Mesenchymal stem cell (in vitro differentiated cells and primary cell): ENCODE measurements at regions not wholly inside any gene's neighbourhood (a gene's known extent, or its start where the extent isn't known, plus 50 kb on each side); places are given as distances from the start of the nearest gene placed in this dataset.

Experiments
- DNase-seq: peaks from one replicate; pipeline ENCODE4 v3.0.0-alpha.2; 2013
- H2AFZ ChIP-seq: one replicate; pipeline ENCODE4 v1.6.1; 2013; ENCODE audit warnings: low read depth, mild to moderate bottlenecking, control low read depth, inconsistent platforms, low read length, moderate library complexity
- H2AK5ac ChIP-seq: 2 replicates; pipeline ENCODE4 v1.6.1; 2013; ENCODE audit warnings: low read length, moderate library complexity, mild to moderate bottlenecking, inconsistent platforms; ENCODE audit not compliant: severe bottlenecking
- H2BK120ac ChIP-seq: one replicate; pipeline ENCODE4 v1.6.1; 2013; ENCODE audit warnings: low read depth, mild to moderate bottlenecking, inconsistent platforms, low read length, moderate library complexity
- H2BK12ac ChIP-seq, 2 experiments: one replicate each; pipeline ENCODE4 v1.6.1; 2013; ENCODE audit warnings: inconsistent platforms in 2 of 2, low read length in 2 of 2, mild to moderate bottlenecking in 2 of 2, moderate library complexity in 2 of 2, control low read depth in 1 of 2
- H2BK15ac ChIP-seq: one replicate; pipeline ENCODE4 v1.6.1; 2013; ENCODE audit warnings: mild to moderate bottlenecking, low read depth, inconsistent platforms; ENCODE audit not compliant: poor library complexity, severe bottlenecking
- H2BK5ac ChIP-seq: 2 replicates; pipeline ENCODE4 v1.6.1; 2013; ENCODE audit warnings: low read depth, mild to moderate bottlenecking, low read length, control low read depth, inconsistent platforms; ENCODE audit not compliant: poor library complexity, severe bottlenecking
- H3K14ac ChIP-seq, 2 experiments: one replicate each; pipeline ENCODE4 v1.6.1; 2013; ENCODE audit warnings: inconsistent platforms in 2 of 2, low read length in 2 of 2, control low read depth in 1 of 2, mild to moderate bottlenecking in 1 of 2, moderate library complexity in 1 of 2
- H3K18ac ChIP-seq, 2 experiments: one replicate each; pipeline ENCODE4 v1.6.1; 2013; ENCODE audit warnings: inconsistent platforms in 2 of 2, low read length in 2 of 2, control low read depth in 1 of 2, low read depth in 1 of 2, mild to moderate bottlenecking in 1 of 2
- H3K23ac ChIP-seq, 2 experiments: one replicate each; pipeline ENCODE4 v1.6.1; 2013; ENCODE audit warnings: inconsistent platforms in 2 of 2, low read length in 2 of 2, mild to moderate bottlenecking in 2 of 2, moderate library complexity in 2 of 2, control low read depth in 1 of 2
- H3K27ac ChIP-seq: 2 replicates; pipeline ENCODE4 v1.5.1; 2013; ENCODE audit warnings: mild to moderate bottlenecking, moderate library complexity, low read length, control low read depth, inconsistent platforms; ENCODE audit not compliant: poor library complexity, severe bottlenecking
- H3K27me3 ChIP-seq, 2 experiments: 2 replicates each; pipeline versions ENCODE4 v1.6.1 to v1.7.0; 2013; ENCODE audit warnings: low read length in 2 of 2, mild to moderate bottlenecking in 2 of 2, moderate library complexity in 2 of 2, control low read depth in 1 of 2, inconsistent platforms in 1 of 2; ENCODE audit not compliant: control insufficient read depth in 1 of 2, insufficient read depth in 1 of 2
- H3K36me3 ChIP-seq, 2 experiments: 2 replicates each; pipeline versions ENCODE4 v1.6.1 to v1.7.0; 2013; ENCODE audit warnings: low read length in 2 of 2, control low read depth in 1 of 2, inconsistent platforms in 1 of 2, low read depth in 1 of 2, mild to moderate bottlenecking in 1 of 2; ENCODE audit not compliant: insufficient read depth in 2 of 2, control insufficient read depth in 1 of 2
- H3K4ac ChIP-seq, 2 experiments: one replicate each; pipeline ENCODE4 v1.6.1; 2013; ENCODE audit warnings: inconsistent platforms in 2 of 2, low read length in 2 of 2, mild to moderate bottlenecking in 2 of 2, moderate library complexity in 2 of 2, control low read depth in 1 of 2, low read depth in 1 of 2
- H3K4me1 ChIP-seq: 2 replicates; pipeline ENCODE4 v1.6.1; 2013; ENCODE audit warnings: low read depth, low read length, control low read depth; ENCODE audit not compliant: control insufficient read depth, insufficient read depth
- H3K4me2 ChIP-seq: 2 replicates; pipeline ENCODE4 v1.6.1; 2013; ENCODE audit warnings: low read length, mild to moderate bottlenecking, inconsistent platforms; ENCODE audit not compliant: poor library complexity, severe bottlenecking
- H3K4me3 ChIP-seq, 2 experiments: 2 replicates each; pipeline versions ENCODE4 v1.5.1 to v1.7.0; 2013; ENCODE audit warnings: low read length in 2 of 2, mild to moderate bottlenecking in 2 of 2, control low read depth in 1 of 2, low read depth in 1 of 2; ENCODE audit not compliant: insufficient read depth in 1 of 2
- H3K79me1 ChIP-seq: replicated peaks from 2 replicates; pipeline ENCODE4 v1.6.1; 2013; ENCODE audit warnings: mild to moderate bottlenecking, control low read depth, low read length, inconsistent platforms; ENCODE audit not compliant: poor library complexity, severe bottlenecking
- H3K9ac ChIP-seq: 2 replicates; pipeline ENCODE4 v1.7.0; 2013; ENCODE audit warnings: mild to moderate bottlenecking, low read length, moderate library complexity
- H3K9me3 ChIP-seq: 2 replicates; pipeline ENCODE4 v1.7.0; 2013; ENCODE audit warnings: mild to moderate bottlenecking, low read length; ENCODE audit not compliant: control insufficient read depth
- H4K8ac ChIP-seq: one replicate; pipeline ENCODE4 v1.6.1; 2013; ENCODE audit warnings: inconsistent platforms, mild to moderate bottlenecking, low read length, moderate library complexity
- H4K91ac ChIP-seq: one replicate; pipeline ENCODE4 v1.6.1; 2013; ENCODE audit warnings: mild to moderate bottlenecking, low read length, inconsistent platforms
- WGBS: methylation state at CpG from one replicate; pipeline ENCODE4 v1.1.7; 2013; ENCODE audit warnings: mixed read lengths; 5-methylcytosine and 5-hydroxymethylcytosine counted together

GRCh38 chr14:97218691-97219430 is 421.7 kb downstream of the VRK1 start:
- Histone ChIP-seq H2AFZ (peak overlapping the region; percentile 61), H3K4me2 (peak overlapping the region; percentile 38), H3K27ac (no peak overlapping the region), H4K8ac (no peak overlapping the region), H2BK12ac (no peak overlapping the region), H3K23ac (no peak overlapping the region), H3K9ac (peak overlapping the region; percentile 6), H3K4ac (no peak overlapping the region), H3K18ac (no peak overlapping the region), H3K14ac (no peak overlapping the region), H2AK5ac (no peak overlapping the region), H3K36me3 (peaks cover 0 to 3% of the 10 kb centered on the region in 2 experiments), H3K4me1 (peaks cover 6% of the 10 kb centered on the region), H3K9me3 (no peaks in the 10 kb centered on the region), H3K79me1 (no peaks in the 10 kb centered on the region), H2BK5ac (no peak overlapping the region), H4K91ac (peak overlapping the region; percentile 46), H2BK15ac (no peak overlapping the region), H3K4me3 (peak overlapping the region; percentile 33 to 68), H3K27me3 (peaks cover 13 to 51% of the 10 kb centered on the region in 2 experiments), H2BK120ac (no peak overlapping the region)
- DNase-seq, result no peak
- WGBS, result 1% methylated on average over 42 of the region's 52 CpGs

- H3K4me1 ChIP-seq, result peaks cover 6% of the 10 kb centered on the region
- H3K36me3 ChIP-seq, result peaks cover 0 to 3% of the 10 kb centered on the region in 2 experiments
- H3K4ac ChIP-seq, result no peak overlapping the region
- no peaks in the 10 kb centered on the region for H3K79me1 ChIP-seq
- no peak overlapping the region for H2BK120ac ChIP-seq
- no peaks in the 10 kb centered on the region for H3K9me3 ChIP-seq
- no peak overlapping the region for H3K23ac ChIP-seq
- no peak overlapping the region for H2BK15ac ChIP-seq
- no peak overlapping the region for H3K14ac ChIP-seq
- H3K9ac ChIP-seq, result no peak overlapping the region
- H4K8ac ChIP-seq, result no peak overlapping the region
- H2AFZ ChIP-seq, result no peak overlapping the region
- peaks cover 13 to 51% of the 10 kb centered on the region in 2 experiments for H3K27me3 ChIP-seq
- H2BK5ac ChIP-seq, result no peak overlapping the region
- 11% methylated on average over 22 of the region's 32 CpGs for WGBS
- no peak overlapping the region for H3K27ac ChIP-seq
- H3K4me3 ChIP-seq, result peak overlapping the region in 1 of 2 experiments; percentile 68
- no peak overlapping the region for H2AK5ac ChIP-seq
- no peak overlapping the region for H4K91ac ChIP-seq
- H3K18ac ChIP-seq, result no peak overlapping the region
- H3K4me2 ChIP-seq, result no peak overlapping the region
- no peak overlapping the region for H2BK12ac ChIP-seq
- no peak for DNase-seq
These were observed 422.3 kb downstream of the VRK1 start for GRCh38 chr14:97219431-97220017.

GRCh38 chr14:97221572-97222285 is 424.5 kb downstream of the VRK1 start:
- no peak overlapping the region for H2BK120ac ChIP-seq
- H2BK15ac ChIP-seq, result no peak overlapping the region
- H3K79me1 ChIP-seq, result no peaks in the 10 kb centered on the region
- H3K23ac ChIP-seq, result no peak overlapping the region
- no peaks in the 10 kb centered on the region for H3K9me3 ChIP-seq
- H3K9ac ChIP-seq, result no peak overlapping the region
- no peak overlapping the region for H3K4ac ChIP-seq
- H3K4me1 ChIP-seq, result peaks cover 6% of the 10 kb centered on the region
- DNase-seq, result no peak
- H3K36me3 ChIP-seq, result peaks cover 0 to 3% of the 10 kb centered on the region in 2 experiments
- no peak overlapping the region for H2AK5ac ChIP-seq
- peaks cover 13 to 46% of the 10 kb centered on the region in 2 experiments for H3K27me3 ChIP-seq
- no peak overlapping the region for H3K18ac ChIP-seq
- no peak overlapping the region for H3K4me3 ChIP-seq
- H2AFZ ChIP-seq, result no peak overlapping the region
- WGBS, result 96% methylated on average over 11 of the region's 11 CpGs
- H3K27ac ChIP-seq, result no peak overlapping the region
- no peak overlapping the region for H3K4me2 ChIP-seq
- no peak overlapping the region for H4K8ac ChIP-seq
- H2BK5ac ChIP-seq, result no peak overlapping the region
- H3K14ac ChIP-seq, result no peak overlapping the region
- no peak overlapping the region for H4K91ac ChIP-seq
- H2BK12ac ChIP-seq, result no peak overlapping the region

- no peak overlapping the region for H2BK120ac ChIP-seq
- DNase-seq, result no peak
- H3K4me2 ChIP-seq, result no peak overlapping the region
- H3K36me3 ChIP-seq, result no peaks in the 10 kb centered on the region
- no peaks in the 10 kb centered on the region for H3K9me3 ChIP-seq
- no peak overlapping the region for H2AFZ ChIP-seq
- H3K79me1 ChIP-seq, result no peaks in the 10 kb centered on the region
- H2AK5ac ChIP-seq, result no peak overlapping the region
- H3K27me3 ChIP-seq, result peaks cover 8 to 35% of the 10 kb centered on the region in 2 experiments
- peaks cover 1% of the 10 kb centered on the region for H3K4me1 ChIP-seq
- H2BK15ac ChIP-seq, result no peak overlapping the region
- H4K8ac ChIP-seq, result no peak overlapping the region
- no peak overlapping the region for H2BK5ac ChIP-seq
- H2BK12ac ChIP-seq, result no peak overlapping the region
- no peak overlapping the region for H3K4me3 ChIP-seq
- no peak overlapping the region for H3K23ac ChIP-seq
- H3K4ac ChIP-seq, result no peak overlapping the region
- H3K27ac ChIP-seq, result no peak overlapping the region
- H3K9ac ChIP-seq, result no peak overlapping the region
- no peak overlapping the region for H3K14ac ChIP-seq
- no peak overlapping the region for H3K18ac ChIP-seq
- 42% methylated on average over 8 of the region's 8 CpGs for WGBS
- no peak overlapping the region for H4K91ac ChIP-seq
These were observed 426.8 kb downstream of the VRK1 start for GRCh38 chr14:97224016-97224415.
